Neuronal stem cell (in vitro differentiated cells): ENCODE measurements at regions not wholly inside any gene's neighbourhood (a gene's known extent, or its start where the extent isn't known, plus 50 kb on each side); places are given as distances from the start of the nearest gene placed in this dataset.
"Not testable (repeated sequence)": the region's sequence is repeated elsewhere in the genome, so short reads cannot be mapped to it uniquely, and the experiment has no call there.

Source experiments
- DNase-seq: peaks from one replicate; pipeline ENCODE4 v3.0.0-alpha.2; 2013; ENCODE audit warnings: low spot score
- H2AFZ ChIP-seq: one replicate; pipeline ENCODE4 v1.6.1; 2013; ENCODE audit warnings: mild to moderate bottlenecking, low read length, inconsistent platforms
- H2AK5ac ChIP-seq: 2 replicates; pipeline ENCODE4 v1.6.1; 2013; ENCODE audit warnings: low read depth, mild to moderate bottlenecking, inconsistent platforms, low read length, moderate library complexity, mixed read lengths
- H2BK120ac ChIP-seq: 2 replicates; pipeline ENCODE4 v1.6.1; 2013; ENCODE audit warnings: low read depth, mild to moderate bottlenecking, inconsistent platforms, low read length, moderate library complexity, mixed read lengths
- H2BK12ac ChIP-seq: one replicate; pipeline ENCODE4 v1.6.1; 2013; ENCODE audit warnings: low read length, inconsistent platforms
- H2BK15ac ChIP-seq: 2 replicates; pipeline ENCODE4 v1.6.1; 2013; ENCODE audit warnings: mild to moderate bottlenecking, low read length, inconsistent platforms, mixed read lengths
- H2BK5ac ChIP-seq: one replicate; pipeline ENCODE4 v1.6.1; 2013; ENCODE audit warnings: inconsistent platforms, mild to moderate bottlenecking, low read length, moderate library complexity
- H3K14ac ChIP-seq: one replicate; pipeline ENCODE4 v1.6.1; 2013; ENCODE audit warnings: low read length, inconsistent platforms
- H3K18ac ChIP-seq: 2 replicates; pipeline ENCODE4 v1.6.1; 2013; ENCODE audit warnings: low read length, inconsistent platforms
- H3K23ac ChIP-seq: 2 replicates; pipeline ENCODE4 v1.6.1; 2013; ENCODE audit warnings: low read depth, mild to moderate bottlenecking, mixed read lengths, low read length, inconsistent platforms; ENCODE audit not compliant: poor library complexity
- H3K27ac ChIP-seq: replicated peaks from 3 replicates; pipeline ENCODE4 v1.5.1; 2013; ENCODE audit warnings: low read length, inconsistent platforms
- H3K27me3 ChIP-seq, 3 experiments: 2 replicates each; pipeline ENCODE4 v1.6.1; 2013; ENCODE audit warnings: low read length in 3 of 3, mild to moderate bottlenecking in 2 of 3, inconsistent platforms in 1 of 3, low read depth in 1 of 3, mixed read lengths in 1 of 3, moderate library complexity in 1 of 3; ENCODE audit not compliant: control insufficient read depth in 3 of 3, insufficient read depth in 3 of 3
- H3K36me3 ChIP-seq, 2 donors: replicated peaks in 1 of 2; 2 replicates each; pipeline ENCODE4 v1.6.1; 2013; ENCODE audit warnings: low read length in 2 of 2; ENCODE audit not compliant: control insufficient read depth in 2 of 2, insufficient read depth in 2 of 2
- H3K4ac ChIP-seq: 2 replicates; pipeline ENCODE4 v1.6.1; 2013; ENCODE audit warnings: inconsistent platforms, mild to moderate bottlenecking, low read length, moderate library complexity
- H3K4me1 ChIP-seq, 2 donors: 1 replicate in 1 of 2; 2 replicates in 1 of 2; pipeline ENCODE4 v1.6.1; 2013; ENCODE audit warnings: low read length in 2 of 2, low read depth in 1 of 2; ENCODE audit not compliant: control insufficient read depth in 2 of 2, insufficient read depth in 1 of 2
- H3K4me2 ChIP-seq: one replicate; pipeline ENCODE4 v1.6.1; 2013; ENCODE audit warnings: mild to moderate bottlenecking, low read length, inconsistent platforms; ENCODE audit not compliant: insufficient read depth, poor library complexity, severe bottlenecking
- H3K4me3 ChIP-seq, 2 donors: 2 replicates each; pipeline ENCODE4 v1.5.1; 2013; ENCODE audit warnings: low read length in 2 of 2, mild to moderate bottlenecking in 2 of 2, inconsistent platforms in 1 of 2, moderate library complexity in 1 of 2
- H3K79me1 ChIP-seq: one replicate; pipeline ENCODE4 v1.6.1; 2013; ENCODE audit warnings: low read depth, mild to moderate bottlenecking, inconsistent platforms, low read length, moderate library complexity
- H3K9ac ChIP-seq: one replicate; pipeline ENCODE4 v1.6.1; 2013; ENCODE audit warnings: mild to moderate bottlenecking, low read depth, low read length, inconsistent platforms; ENCODE audit not compliant: poor library complexity
- H3K9me3 ChIP-seq, 2 donors: replicated peaks in 1 of 2; 2 replicates each; pipeline versions ENCODE3 to v1.6.1; 2013; ENCODE audit warnings: low read length in 2 of 2, mild to moderate bottlenecking in 2 of 2, inconsistent platforms in 1 of 2, low read depth in 1 of 2, mixed read lengths in 1 of 2, moderate library complexity in 1 of 2; ENCODE audit not compliant: control insufficient read depth in 2 of 2, insufficient read depth in 1 of 2
- H4K8ac ChIP-seq: one replicate; pipeline ENCODE4 v1.6.1; 2013; ENCODE audit warnings: low read depth, mild to moderate bottlenecking, inconsistent platforms, low read length, moderate library complexity
- H4K91ac ChIP-seq: one replicate; pipeline ENCODE4 v1.6.1; 2013; ENCODE audit warnings: low read length, low read depth, mild to moderate bottlenecking, inconsistent platforms; ENCODE audit not compliant: poor library complexity
- WGBS, 2 donors: extraction: QIAGEN DNeasy Blood & Tissue Kit; methylation state at CpG; one replicate each; pipeline ENCODE4 v1.1.7; 2013; ENCODE audit warnings: missing lambda C conversion rate in 2 of 2, mixed read lengths in 1 of 2; ENCODE audit not compliant: insufficient read length in 2 of 2, insufficient replicate concordance in 1 of 2; ENCODE audit errors: extremely low coverage in 2 of 2; 5-methylcytosine and 5-hydroxymethylcytosine counted together

GRCh38 chr3:177339220-177339703, 142.0 kb upstream of the TBL1XR1 start:
- not testable (repeated sequence) for H3K4me3 ChIP-seq, H3K18ac ChIP-seq, H3K23ac ChIP-seq, H3K27ac ChIP-seq, H3K27me3 ChIP-seq, H3K14ac ChIP-seq, H3K9ac ChIP-seq, H4K8ac ChIP-seq, H3K36me3 ChIP-seq, H2BK12ac ChIP-seq, H2AK5ac ChIP-seq, H2BK120ac ChIP-seq, DNase-seq, H3K79me1 ChIP-seq, H2BK15ac ChIP-seq, H2BK5ac ChIP-seq, H3K4me2 ChIP-seq, H2AFZ ChIP-seq, H3K4me1 ChIP-seq, H3K9me3 ChIP-seq, H3K4ac ChIP-seq, H4K91ac ChIP-seq
- WGBS, 2 donors, result no CpG with 5 or more reads among the region's 3 CpGs

- peaks cover 4 to 11% of the 10 kb centered on the region in 2 donors for H3K4me1 ChIP-seq
- WGBS, 2 donors, result no CpG with 5 or more reads among the region's 2 CpGs
- no peak overlapping the region for H2BK5ac ChIP-seq
- no peak overlapping the region for H3K9ac ChIP-seq
- no peak overlapping the region for H3K23ac ChIP-seq
- no peak overlapping the region for H3K27ac ChIP-seq
- no peak overlapping the region for H2BK120ac ChIP-seq
- no peak for DNase-seq
- H2AK5ac ChIP-seq, result no peak overlapping the region
- no peak overlapping the region for H3K18ac ChIP-seq
- H3K27me3 ChIP-seq, result no peaks in the 10 kb centered on the region
- H2AFZ ChIP-seq, result no peak overlapping the region
- no peaks in the 10 kb centered on the region for H3K79me1 ChIP-seq
- H3K4ac ChIP-seq, result peak overlapping the region; percentile 10
- H3K9me3 ChIP-seq, result no peaks in the 10 kb centered on the region
- H4K91ac ChIP-seq, result no peak overlapping the region
- no peak overlapping the region for H3K4me2 ChIP-seq
- H2BK12ac ChIP-seq, result no peak overlapping the region
- no peak overlapping the region for H3K14ac ChIP-seq
- no peak overlapping the region for H4K8ac ChIP-seq
- no peaks in the 10 kb centered on the region for H3K36me3 ChIP-seq
- H2BK15ac ChIP-seq, result no peak overlapping the region
- H3K4me3 ChIP-seq, result no peak overlapping the region
These were observed 143.1 kb upstream of the TBL1XR1 start for GRCh38 chr3:177340243-177340830.

GRCh38 chr3:177341736-177342419, 144.6 kb upstream of the TBL1XR1 start:
- Histone ChIP-seq H3K79me1 (no peaks in the 10 kb centered on the region), H2AK5ac (no peak overlapping the region), H3K14ac (no peak overlapping the region), H3K36me3 (no peaks in the 10 kb centered on the region), H3K4ac (no peak overlapping the region), H3K18ac (no peak overlapping the region), H4K91ac (no peak overlapping the region), H2BK120ac (no peak overlapping the region), H3K4me3 (no peak overlapping the region), H4K8ac (no peak overlapping the region), H3K9me3 (no peaks in the 10 kb centered on the region), H2BK15ac (no peak overlapping the region), H2BK12ac (no peak overlapping the region), H3K4me2 (no peak overlapping the region), H3K23ac (no peak overlapping the region), H3K27me3 (no peaks in the 10 kb centered on the region), H3K27ac (no peak overlapping the region), H3K4me1 (peaks cover 8 to 20% of the 10 kb centered on the region in 2 donors), H3K9ac (no peak overlapping the region), H2AFZ (peak overlapping the region; percentile 41), H2BK5ac (no peak overlapping the region)
- DNase-seq, result no peak
- WGBS, 2 donors, result no CpG with 5 or more reads among the region's 7 CpGs

GRCh38 chr3:177343122-177343625, 145.9 kb upstream of the TBL1XR1 start:
- no peak overlapping the region for H3K4ac ChIP-seq
- H3K4me2 ChIP-seq, result no peak overlapping the region
- H4K8ac ChIP-seq, result no peak overlapping the region
- H3K79me1 ChIP-seq, result no peaks in the 10 kb centered on the region
- no peak overlapping the region for H2AFZ ChIP-seq
- DNase-seq, result no peak
- no peaks in the 10 kb centered on the region for H3K9me3 ChIP-seq
- no peak overlapping the region for H2AK5ac ChIP-seq
- no peak overlapping the region for H4K91ac ChIP-seq
- H2BK5ac ChIP-seq, result no peak overlapping the region
- H2BK120ac ChIP-seq, result no peak overlapping the region
- H2BK15ac ChIP-seq, result no peak overlapping the region
- H3K4me3 ChIP-seq, result no peak overlapping the region
- no peaks in the 10 kb centered on the region for H3K36me3 ChIP-seq
- no peak overlapping the region for H3K9ac ChIP-seq
- H3K14ac ChIP-seq, result no peak overlapping the region
- H2BK12ac ChIP-seq, result no peak overlapping the region
- H3K27ac ChIP-seq, result no peak overlapping the region
- no CpG with 5 or more reads among the region's 3 CpGs for WGBS, 2 donors
- H3K18ac ChIP-seq, result no peak overlapping the region
- no peak overlapping the region for H3K23ac ChIP-seq
- peaks cover 8 to 20% of the 10 kb centered on the region in 2 donors for H3K4me1 ChIP-seq
- H3K27me3 ChIP-seq, result no peaks in the 10 kb centered on the region
